Naive B cell (primary cell): ENCODE measurements at regions not wholly inside any gene's neighbourhood (a gene's known extent, or its start where the extent isn't known, plus 50 kb on each side); places are given as distances from the start of the nearest gene placed in this dataset.
A peak's percentile ranks its signal among the peaks of the same experiment; 100 is the strongest.
"Not testable (repeated sequence)": the region's sequence is repeated elsewhere in the genome, so short reads cannot be mapped to it uniquely, and the experiment has no call there.

Source experiments
- ATAC-seq, 2 donors: fragments of 150-1000 bp; cut with Tn5 transposase; 2 replicates each; pipeline ENCODE4 v1.10.0; 2021; ENCODE audit warnings: low read depth in 2 of 2, mild to moderate bottlenecking in 2 of 2, moderate library complexity in 2 of 2
- DNase-seq: peaks from one replicate; pipeline ENCODE4 v3.0.0; 2022
- H3K27ac Mint-ChIP-seq, 6 donors: one replicate each; pipeline ENCODE4 v1.8.0; 2020 to 2022; ENCODE audit warnings: mild to moderate bottlenecking in 6 of 6, mixed read lengths in 6 of 6, moderate library complexity in 5 of 6, inconsistent platforms in 2 of 6
- H3K27me3 Mint-ChIP-seq, 3 donors: one replicate each; pipeline ENCODE4 v1.8.0; 2021 to 2022; ENCODE audit warnings: mixed read lengths in 3 of 3, mild to moderate bottlenecking in 1 of 3
- H3K36me3 Mint-ChIP-seq, 2 donors: one replicate each; pipeline ENCODE4 v1.8.0; 2020 to 2022; ENCODE audit warnings: mixed read lengths in 2 of 2, inconsistent platforms in 1 of 2, mild to moderate bottlenecking in 1 of 2
- H3K4me1 Mint-ChIP-seq, 3 donors: one replicate each; pipeline ENCODE4 v1.8.0; 2020 to 2022; ENCODE audit warnings: mixed read lengths in 3 of 3, inconsistent platforms in 1 of 3, mild to moderate bottlenecking in 1 of 3, moderate library complexity in 1 of 3
- H3K4me3 Mint-ChIP-seq, 8 donors: one replicate each; pipeline ENCODE4 v1.8.0; 2020 to 2022; ENCODE audit warnings: mild to moderate bottlenecking in 8 of 8, mixed read lengths in 8 of 8, moderate library complexity in 8 of 8, inconsistent platforms in 2 of 8
- H3K9me3 Mint-ChIP-seq, 7 donors: one replicate each; pipeline ENCODE4 v1.8.0; 2020 to 2022; ENCODE audit warnings: mixed read lengths in 7 of 7, mild to moderate bottlenecking in 5 of 7, inconsistent platforms in 2 of 7, moderate library complexity in 1 of 7

GRCh38 chr5:166910995-166911394 is 1380.5 kb upstream of the WWC1 start:
- Mint-ChIP-seq H3K9me3 (peaks cover 0 to 10% (median 4%) of the 10 kb centered on the region in 7 donors), H3K4me1 (no peaks in the 10 kb centered on the region), H3K4me3 (no peak overlapping the region), H3K27me3 (no peaks in the 10 kb centered on the region), H3K36me3 (no peaks in the 10 kb centered on the region), H3K27ac (no peak overlapping the region)
- DNase-seq (no peak), ATAC-seq (no peak)

- H3K4me3 Mint-ChIP-seq, result no peak overlapping the region
- H3K36me3 Mint-ChIP-seq, result no peaks in the 10 kb centered on the region
- H3K4me1 Mint-ChIP-seq, result no peaks in the 10 kb centered on the region
- ATAC-seq (no peak), DNase-seq (no peak)
- no peak overlapping the region for H3K27ac Mint-ChIP-seq
- peaks cover 0 to 11% (median 4%) of the 10 kb centered on the region in 7 donors for H3K9me3 Mint-ChIP-seq
- H3K27me3 Mint-ChIP-seq, result no peaks in the 10 kb centered on the region
Measured at GRCh38 chr5:166916021-166916420, 1375.4 kb upstream of the WWC1 start.

- Mint-ChIP-seq H3K36me3 (no peaks in the 10 kb centered on the region), H3K4me3 (no peak overlapping the region), H3K27ac (no peak overlapping the region), H3K4me1 (no peaks in the 10 kb centered on the region), H3K9me3 (peaks cover 4 to 34% (median 15%) of the 10 kb centered on the region in 7 donors), H3K27me3 (no peaks in the 10 kb centered on the region)
- no peak for ATAC-seq
- no peak for DNase-seq
Measured at GRCh38 chr5:166926138-166926537, 1365.3 kb upstream of the WWC1 start.

- H3K27me3 Mint-ChIP-seq, H3K27ac Mint-ChIP-seq, H3K36me3 Mint-ChIP-seq, H3K4me3 Mint-ChIP-seq, DNase-seq, ATAC-seq, H3K4me1 Mint-ChIP-seq: not testable (repeated sequence)
- peaks cover 4 to 35% (median 15%) of the 10 kb centered on the region in 7 donors for H3K9me3 Mint-ChIP-seq
Measured at GRCh38 chr5:166926806-166927475, 1364.5 kb upstream of the WWC1 start.

DNA sequence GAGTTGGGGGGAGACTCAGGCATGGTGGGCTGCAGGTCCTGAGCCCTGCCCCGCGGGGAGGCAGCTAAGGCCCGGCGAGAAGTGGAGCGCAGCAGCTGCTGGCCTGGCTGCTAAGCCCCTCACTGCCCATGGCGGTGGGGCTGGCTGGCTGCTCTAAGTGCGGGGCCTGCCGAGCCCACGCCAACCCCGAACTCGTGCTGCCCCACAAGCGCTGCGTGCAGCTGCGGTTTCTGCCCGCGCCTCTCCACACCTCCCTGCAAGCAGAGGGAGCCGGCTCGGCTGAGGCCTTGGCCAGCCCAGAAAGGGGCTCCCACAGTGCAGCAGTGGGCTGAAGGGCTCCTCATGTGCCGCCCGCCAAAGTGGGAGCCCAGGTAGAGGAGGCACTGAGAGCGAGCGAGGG is 1355.1 kb upstream of the WWC1 start:
- H3K4me3 Mint-ChIP-seq, result no peak overlapping the region
- peaks cover 4 to 23% (median 7%) of the 10 kb centered on the region in 7 donors for H3K9me3 Mint-ChIP-seq
- DNase-seq (no peak), ATAC-seq (no peak)
- H3K27me3 Mint-ChIP-seq, result no peaks in the 10 kb centered on the region
- H3K27ac Mint-ChIP-seq, result no peak overlapping the region
- H3K36me3 Mint-ChIP-seq, result no peaks in the 10 kb centered on the region
- H3K4me1 Mint-ChIP-seq, result no peaks in the 10 kb centered on the region

- Mint-ChIP-seq H3K4me1 (no peaks in the 10 kb centered on the region), H3K27ac (no peak overlapping the region), H3K27me3 (no peaks in the 10 kb centered on the region), H3K4me3 (no peak overlapping the region), H3K9me3 (peaks cover 4 to 32% (median 8%) of the 10 kb centered on the region in 7 donors), H3K36me3 (no peaks in the 10 kb centered on the region)
- ATAC-seq (no peak), DNase-seq (no peak)
Measured at GRCh38 chr5:166938071-166938470, 1353.4 kb upstream of the WWC1 start.

DNA sequence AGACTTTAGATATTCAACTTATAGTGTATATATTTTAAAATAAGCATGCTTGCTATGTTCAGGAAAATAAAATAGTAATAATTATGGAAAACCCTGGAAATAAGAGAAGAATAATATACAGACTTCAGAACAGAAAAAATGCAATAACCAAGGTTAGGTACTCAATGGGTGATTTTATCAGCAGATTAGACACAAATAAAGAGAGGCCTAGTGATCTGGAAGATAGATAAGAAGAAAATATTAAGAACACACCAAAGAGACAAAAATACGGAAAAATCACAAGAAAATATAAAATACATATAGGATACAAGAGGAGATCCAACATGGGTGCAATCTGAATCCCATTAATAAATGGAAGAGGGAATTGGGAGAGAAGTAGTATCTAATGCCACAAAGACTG is 1348.5 kb upstream of the WWC1 start:
- Mint-ChIP-seq H3K4me1 (no peaks in the 10 kb centered on the region), H3K27me3 (no peaks in the 10 kb centered on the region), H3K9me3 (peaks cover 5 to 23% (median 7%) of the 10 kb centered on the region in 7 donors), H3K36me3 (no peaks in the 10 kb centered on the region), H3K27ac (no peak overlapping the region), H3K4me3 (no peak overlapping the region)
- ATAC-seq (no peak), DNase-seq (no peak)

- no peak overlapping the region for H3K27ac Mint-ChIP-seq
- H3K36me3 Mint-ChIP-seq, result no peaks in the 10 kb centered on the region
- ATAC-seq (no peak), DNase-seq (no peak)
- H3K4me1 Mint-ChIP-seq, result no peaks in the 10 kb centered on the region
- H3K27me3 Mint-ChIP-seq, result no peaks in the 10 kb centered on the region
- H3K4me3 Mint-ChIP-seq, result no peak overlapping the region
- peaks cover 5 to 14% (median 7%) of the 10 kb centered on the region in 7 donors for H3K9me3 Mint-ChIP-seq
Measured at GRCh38 chr5:166947045-166947444, 1344.4 kb upstream of the WWC1 start.

DNA sequence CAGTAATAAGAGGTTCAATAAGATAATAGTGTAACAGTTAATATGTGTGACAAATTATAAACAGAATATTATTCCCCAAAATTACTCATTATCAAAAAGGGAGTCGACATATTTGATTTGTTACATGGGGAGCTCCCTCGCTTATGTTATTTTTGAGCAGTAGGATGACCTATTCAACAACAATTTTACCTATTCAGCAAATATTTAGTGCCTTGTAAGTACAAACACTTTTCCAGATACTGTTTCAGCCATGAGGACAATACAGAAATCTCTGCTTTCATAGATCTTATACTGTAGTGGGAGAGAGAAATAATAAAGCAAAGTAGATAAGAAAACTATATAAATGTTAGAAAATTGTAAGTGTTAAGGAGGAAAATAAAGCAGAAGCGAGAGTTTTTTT is 1342.8 kb upstream of the WWC1 start:
- H3K27ac Mint-ChIP-seq, result peak overlapping the region in 1 of 6 donors; percentile 46

DNA sequence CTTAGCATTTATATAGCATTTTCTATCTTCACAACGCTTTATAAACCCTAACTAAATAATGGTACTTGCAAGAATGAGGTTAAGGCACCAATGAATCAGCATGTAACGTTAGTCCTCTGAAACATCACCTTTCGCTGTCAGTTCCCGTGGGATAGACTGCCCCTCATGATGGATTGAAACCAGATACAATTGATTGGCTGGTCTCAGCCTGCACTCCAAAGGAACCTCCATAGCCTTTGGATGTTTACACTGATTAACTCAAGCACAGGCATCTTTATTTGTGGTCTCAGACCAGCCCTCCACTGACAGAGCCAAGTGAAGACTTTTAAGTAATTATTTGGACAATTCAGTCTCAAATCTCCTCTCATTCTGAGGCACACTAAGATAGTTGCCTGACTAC is 1339.4 kb upstream of the WWC1 start:
- Mint-ChIP-seq H3K4me3 (no peak overlapping the region), H3K27me3 (no peaks in the 10 kb centered on the region), H3K4me1 (no peaks in the 10 kb centered on the region), H3K27ac (no peak overlapping the region), H3K36me3 (no peaks in the 10 kb centered on the region), H3K9me3 (peaks cover 0 to 5% (median 1%) of the 10 kb centered on the region in 7 donors)
- no peak for DNase-seq
- ATAC-seq, result no peak

More for the DNA sequence above, 1342.8 kb upstream of the WWC1 start:
- peaks cover 0 to 5% (median 4%) of the 10 kb centered on the region in 7 donors for H3K9me3 Mint-ChIP-seq
- DNase-seq, result no peak
- no peaks in the 10 kb centered on the region for H3K36me3 Mint-ChIP-seq
- no peak for ATAC-seq
- H3K4me3 Mint-ChIP-seq, result no peak overlapping the region
- no peaks in the 10 kb centered on the region for H3K27me3 Mint-ChIP-seq
- no peaks in the 10 kb centered on the region for H3K4me1 Mint-ChIP-seq

GRCh38 chr5:166957782-166958181 is 1333.7 kb upstream of the WWC1 start:
- H3K4me1 Mint-ChIP-seq, result no peaks in the 10 kb centered on the region
- no peak for DNase-seq
- H3K9me3 Mint-ChIP-seq, result peaks cover 0 to 8% (median 3%) of the 10 kb centered on the region in 7 donors
- no peaks in the 10 kb centered on the region for H3K36me3 Mint-ChIP-seq
- no peak overlapping the region for H3K4me3 Mint-ChIP-seq
- H3K27ac Mint-ChIP-seq, result no peak overlapping the region
- no peak for ATAC-seq
- no peaks in the 10 kb centered on the region for H3K27me3 Mint-ChIP-seq

DNA sequence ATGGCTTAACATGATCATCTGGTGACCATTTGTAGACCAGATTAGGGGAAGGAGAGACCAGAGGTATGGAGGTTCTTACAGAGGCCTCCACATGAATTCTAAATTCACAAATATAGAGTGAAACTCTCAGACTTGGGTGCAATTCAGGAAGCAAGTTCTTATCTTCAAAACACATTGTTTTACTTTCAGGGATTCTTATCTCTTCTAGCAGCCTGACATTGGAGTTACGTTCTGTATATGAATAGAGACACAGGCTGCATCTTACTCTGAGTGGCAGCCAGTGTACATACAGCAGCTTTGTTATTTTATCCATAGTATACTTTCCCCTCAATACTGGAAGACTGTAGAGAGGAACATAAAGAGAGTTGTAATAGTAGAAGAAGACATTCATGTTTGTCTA is 1331.7 kb upstream of the WWC1 start:
- no peak overlapping the region for H3K27ac Mint-ChIP-seq
- H3K9me3 Mint-ChIP-seq, result peaks cover 0 to 9% (median 3%) of the 10 kb centered on the region in 7 donors
- H3K27me3 Mint-ChIP-seq, result no peaks in the 10 kb centered on the region
- H3K4me3 Mint-ChIP-seq, result no peak overlapping the region
- DNase-seq (no peak), ATAC-seq (no peak)
- no peaks in the 10 kb centered on the region for H3K36me3 Mint-ChIP-seq
- no peaks in the 10 kb centered on the region for H3K4me1 Mint-ChIP-seq

DNA sequence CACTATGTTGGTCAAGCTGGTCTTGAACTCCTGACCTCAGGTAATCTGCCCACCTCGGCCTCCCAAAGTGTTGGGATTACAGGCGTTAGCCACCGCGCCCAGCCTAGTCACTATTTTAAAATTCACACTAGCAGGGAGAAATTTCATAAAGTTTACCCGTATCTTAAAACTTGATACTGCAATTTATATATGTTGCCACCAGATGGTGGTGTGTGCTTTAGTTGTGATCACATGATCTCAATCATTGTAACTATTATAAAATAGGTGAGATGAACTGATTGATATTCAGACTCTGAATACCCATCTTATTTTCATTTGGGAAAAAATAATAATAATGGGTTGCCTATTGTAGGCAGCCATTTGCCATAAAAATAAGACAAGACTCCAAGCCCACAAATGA is 1330.4 kb upstream of the WWC1 start:
- H3K9me3 Mint-ChIP-seq, result peaks cover 2 to 10% (median 4%) of the 10 kb centered on the region in 7 donors
- no peaks in the 10 kb centered on the region for H3K36me3 Mint-ChIP-seq
- no peak for DNase-seq
- no peak overlapping the region for H3K27ac Mint-ChIP-seq
- H3K4me1 Mint-ChIP-seq, result no peaks in the 10 kb centered on the region
- H3K27me3 Mint-ChIP-seq, result no peaks in the 10 kb centered on the region
- ATAC-seq, result no peak
- no peak overlapping the region for H3K4me3 Mint-ChIP-seq

DNA sequence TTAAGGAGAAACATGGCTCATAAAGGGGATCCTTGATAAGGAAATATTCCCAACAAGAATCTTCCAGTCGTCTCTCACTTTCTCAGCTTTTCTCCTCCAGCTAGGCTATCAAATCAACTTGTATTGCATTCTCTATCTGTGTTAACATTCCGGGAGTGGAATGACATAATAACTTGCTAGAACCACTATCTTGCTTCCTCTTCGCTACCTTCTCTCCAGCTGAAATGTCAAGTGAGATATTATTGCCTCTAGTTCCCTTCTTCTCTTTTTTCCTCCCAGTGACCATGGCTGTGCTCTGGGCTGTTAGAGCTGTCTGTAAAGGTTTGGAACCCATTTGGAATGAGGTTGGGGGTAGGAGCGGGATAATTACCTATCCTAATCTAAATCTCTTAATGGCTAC is 1329.5 kb upstream of the WWC1 start:
- Mint-ChIP-seq H3K4me1 (no peaks in the 10 kb centered on the region), H3K36me3 (no peaks in the 10 kb centered on the region)

GRCh38 chr5:166962461-166962860 is 1329.0 kb upstream of the WWC1 start:
- no peak for ATAC-seq
- H3K4me1 Mint-ChIP-seq, result no peaks in the 10 kb centered on the region
- H3K9me3 Mint-ChIP-seq, result peaks cover 2 to 13% (median 5%) of the 10 kb centered on the region in 7 donors
- H3K36me3 Mint-ChIP-seq, result no peaks in the 10 kb centered on the region
- peak overlapping the region in 2 of 6 donors; percentile 6 to 55 for H3K27ac Mint-ChIP-seq
- H3K27me3 Mint-ChIP-seq, result no peaks in the 10 kb centered on the region
- DNase-seq, result no peak
- H3K4me3 Mint-ChIP-seq, result no peak overlapping the region

More for the DNA sequence above, 1329.5 kb upstream of the WWC1 start:
- DNase-seq (no peak), ATAC-seq (no peak)
- H3K4me3 Mint-ChIP-seq, result no peak overlapping the region
- no peaks in the 10 kb centered on the region for H3K27me3 Mint-ChIP-seq
- no peak overlapping the region for H3K27ac Mint-ChIP-seq
- H3K9me3 Mint-ChIP-seq, result peaks cover 4 to 13% (median 6%) of the 10 kb centered on the region in 7 donors
